ENCODE measurements at regions not wholly inside any gene's neighbourhood (a gene's known extent, or its start where the extent isn't known, plus 50 kb on each side); places are given as distances from the start of the nearest gene placed in this dataset.

DNA sequence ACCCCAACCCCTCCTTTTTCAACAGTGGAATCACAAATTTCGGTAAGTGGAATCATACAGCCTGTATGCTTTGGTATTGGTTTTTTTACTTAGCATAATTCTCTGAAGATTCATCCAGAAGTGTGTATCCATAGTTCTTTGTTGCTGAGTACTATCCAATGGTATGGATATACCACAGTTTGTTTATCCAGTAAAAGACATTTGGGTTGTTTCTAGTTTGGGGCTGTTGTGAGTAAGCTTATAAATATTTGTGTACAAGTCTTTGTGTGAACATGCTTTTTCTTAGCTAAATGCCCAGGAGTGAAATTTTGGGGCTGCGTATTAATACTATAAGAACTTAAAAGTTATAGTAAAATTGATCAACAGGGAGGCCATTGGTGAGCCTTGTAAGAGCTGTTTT is 57.5 kb upstream of the GC start:
- DNase-seq (ENCODE audit: low read depth), result peak; percentile 28
- TF ChIP-seq, protein P1, sequence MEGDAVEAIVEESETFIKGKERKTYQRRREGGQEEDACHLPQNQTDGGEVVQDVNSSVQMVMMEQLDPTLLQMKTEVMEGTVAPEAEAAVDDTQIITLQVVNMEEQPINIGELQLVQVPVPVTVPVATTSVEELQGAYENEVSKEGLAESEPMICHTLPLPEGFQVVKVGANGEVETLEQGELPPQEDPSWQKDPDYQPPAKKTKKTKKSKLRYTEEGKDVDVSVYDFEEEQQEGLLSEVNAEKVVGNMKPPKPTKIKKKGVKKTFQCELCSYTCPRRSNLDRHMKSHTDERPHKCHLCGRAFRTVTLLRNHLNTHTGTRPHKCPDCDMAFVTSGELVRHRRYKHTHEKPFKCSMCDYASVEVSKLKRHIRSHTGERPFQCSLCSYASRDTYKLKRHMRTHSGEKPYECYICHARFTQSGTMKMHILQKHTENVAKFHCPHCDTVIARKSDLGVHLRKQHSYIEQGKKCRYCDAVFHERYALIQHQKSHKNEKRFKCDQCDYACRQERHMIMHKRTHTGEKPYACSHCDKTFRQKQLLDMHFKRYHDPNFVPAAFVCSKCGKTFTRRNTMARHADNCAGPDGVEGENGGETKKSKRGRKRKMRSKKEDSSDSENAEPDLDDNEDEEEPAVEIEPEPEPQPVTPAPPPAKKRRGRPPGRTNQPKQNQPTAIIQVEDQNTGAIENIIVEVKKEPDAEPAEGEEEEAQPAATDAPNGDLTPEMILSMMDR (IDR thresholded peaks at IDR 0.05; ENCODE audit: insufficient read depth, low read depth, low read length, missing control alignments), result no peak
- no peak overlapping the region for H3K4me3 ChIP-seq (ENCODE audit: low read length)

DNA sequence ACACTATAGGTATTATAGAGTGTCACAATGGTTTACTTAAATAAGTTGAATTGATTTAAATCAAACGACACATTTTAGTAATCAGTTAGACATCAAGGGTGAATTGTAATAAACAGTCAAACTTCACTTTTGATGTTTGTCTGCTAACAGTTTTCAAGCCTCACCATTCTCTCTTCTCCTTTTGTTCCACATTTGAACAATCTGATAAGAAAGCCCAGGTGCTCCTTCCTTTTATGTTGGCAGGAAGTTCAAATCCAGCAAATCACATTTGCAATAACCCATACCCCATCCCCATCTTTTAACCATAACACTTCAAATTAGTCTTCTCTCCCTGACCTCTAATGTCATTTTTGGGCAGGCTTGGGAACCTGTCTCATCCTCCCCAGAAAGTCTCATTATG is 63.4 kb upstream of the GC start:
- DNase-seq (ENCODE audit: low read depth), result no peak
- TF ChIP-seq, protein P1 (IDR thresholded peaks at IDR 0.05; ENCODE audit: insufficient read depth, low read depth, low read length, missing control alignments), result no peak
- H3K4me3 ChIP-seq (ENCODE audit: low read length), result no peak overlapping the region

DNA sequence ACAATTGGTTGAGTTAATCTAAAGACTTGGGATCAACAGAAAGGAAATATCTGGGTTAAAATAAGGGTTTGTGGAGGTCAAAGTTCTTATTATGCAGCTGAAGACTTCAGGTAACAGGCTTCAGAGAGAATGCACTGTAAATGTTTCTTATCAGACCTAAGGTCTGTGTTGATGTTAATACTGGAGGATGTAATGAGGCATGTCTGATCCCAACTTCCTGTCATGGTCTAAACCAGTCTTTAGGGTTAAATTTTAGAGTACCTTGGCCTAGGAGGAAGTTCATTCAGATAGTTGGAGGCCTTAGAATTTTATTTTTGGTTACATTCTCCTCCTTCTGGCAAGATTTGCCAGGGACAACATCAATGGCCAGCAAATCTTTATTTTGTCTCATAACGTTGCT is 72.1 kb upstream of the GC start:
- no peak for DNase-seq (ENCODE audit: low read depth)
- no peak overlapping the region for H3K4me3 ChIP-seq (ENCODE audit: low read length)
- TF ChIP-seq, protein P1 (IDR thresholded peaks at IDR 0.05; ENCODE audit: insufficient read depth, low read depth, low read length, missing control alignments), result no peak

DNA sequence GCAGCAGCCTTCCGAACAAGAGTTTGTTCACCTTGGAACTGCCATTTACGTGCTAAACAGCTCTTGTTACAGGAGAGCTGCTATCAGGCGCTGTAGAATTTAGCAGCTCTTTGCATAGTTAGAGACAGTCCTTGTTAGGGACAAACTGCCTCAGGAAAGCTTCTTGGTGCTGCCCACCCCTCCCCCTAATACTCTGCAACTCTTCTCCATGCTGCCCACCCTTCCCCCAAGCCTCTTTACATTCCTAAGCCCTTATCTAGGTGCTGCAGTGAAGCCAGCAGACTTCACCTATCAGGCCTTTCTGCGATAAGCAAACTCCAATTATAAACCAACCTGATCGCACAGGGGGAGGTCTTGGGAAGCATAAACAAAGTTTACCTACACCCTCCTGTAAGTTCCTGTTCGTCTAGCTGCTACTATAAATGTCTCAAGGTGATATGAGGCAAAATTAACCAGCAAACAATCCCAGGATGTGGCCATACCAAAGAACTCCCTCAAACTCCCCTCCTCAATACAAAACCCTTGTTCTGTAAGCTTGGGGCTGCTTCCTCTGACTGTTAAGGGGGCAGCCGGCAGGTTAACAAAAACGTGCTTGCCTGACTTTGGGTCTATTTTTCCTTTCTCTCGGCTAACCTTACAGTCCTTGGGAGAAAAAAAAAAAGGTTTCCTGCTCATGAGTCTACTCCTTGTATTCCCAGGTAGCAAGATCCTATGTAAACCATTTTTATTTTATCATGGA is 74.0 kb upstream of the GC start:
- no peak for DNase-seq (ENCODE audit: low read depth)
- H3K4me3 ChIP-seq (ENCODE audit: low read length), result no peak overlapping the region
- TF ChIP-seq, protein P1 (IDR thresholded peaks at IDR 0.05; ENCODE audit: insufficient read depth, low read depth, low read length, missing control alignments), result no peak

DNA sequence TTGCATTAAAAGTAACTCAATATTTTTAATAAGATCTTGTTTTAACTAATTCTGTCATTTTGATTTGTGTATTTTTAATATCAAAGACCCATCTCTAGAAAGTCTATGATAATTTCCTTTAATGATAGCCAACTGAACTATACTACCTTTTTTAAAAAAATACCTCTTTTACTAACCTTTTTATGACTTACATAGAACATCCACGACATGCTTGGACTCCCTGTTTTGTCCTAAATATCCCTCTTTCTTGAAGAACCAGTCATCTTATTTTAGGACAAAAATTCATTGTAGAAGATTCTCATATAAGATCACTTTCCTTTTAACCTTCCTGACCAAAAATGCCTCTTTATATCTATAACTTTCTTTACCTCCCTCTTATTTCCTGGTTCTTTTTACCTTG is 76.8 kb upstream of the GC start:
- H3K4me3 ChIP-seq (ENCODE audit: low read length), result no peak overlapping the region
- no peak for DNase-seq (ENCODE audit: low read depth)
- TF ChIP-seq, protein P1 (IDR thresholded peaks at IDR 0.05; ENCODE audit: insufficient read depth, low read depth, low read length, missing control alignments), result no peak

DNA sequence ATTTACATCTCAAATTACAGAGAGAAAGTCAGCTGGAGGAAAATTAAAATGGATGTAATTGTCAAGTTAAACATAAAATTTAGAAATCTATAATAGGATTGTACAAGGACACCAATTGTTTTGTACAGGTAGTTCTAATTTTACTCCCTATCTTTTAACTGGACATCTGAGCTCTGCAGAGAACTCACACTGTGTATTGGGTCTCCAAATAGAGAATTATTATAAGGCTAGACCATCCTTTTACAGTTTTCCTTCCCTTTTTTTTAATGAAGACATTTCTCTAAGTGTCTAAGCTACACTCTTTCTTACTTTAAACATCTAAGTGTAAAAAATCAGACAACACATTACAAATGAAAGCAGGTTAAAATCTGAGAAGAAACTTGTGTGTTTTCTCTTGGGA is 78.4 kb upstream of the GC start:
- TF ChIP-seq, protein P1 (IDR thresholded peaks at IDR 0.05; ENCODE audit: insufficient read depth, low read depth, low read length, missing control alignments), result no peak
- no peak for DNase-seq (ENCODE audit: low read depth)
- H3K4me3 ChIP-seq (ENCODE audit: low read length), result no peak overlapping the region

DNA sequence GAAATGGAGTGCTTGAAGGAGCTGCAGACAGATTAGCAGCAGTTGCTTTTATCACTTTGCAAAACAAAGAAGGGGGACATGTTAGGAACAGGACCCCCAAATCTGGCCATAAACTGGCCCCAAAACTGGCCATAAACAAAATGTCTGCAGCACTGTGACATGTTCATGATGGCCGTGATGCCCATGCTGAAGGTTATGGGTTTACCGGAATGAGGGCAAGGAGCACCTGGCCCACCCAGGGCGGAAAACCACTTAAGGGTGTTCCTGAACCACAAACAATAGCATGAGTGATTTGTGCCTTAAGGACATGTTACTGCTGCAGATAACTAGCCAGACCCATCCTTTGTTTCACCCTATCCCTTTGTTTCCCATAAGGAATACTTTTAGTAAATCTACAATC is 79.6 kb upstream of the GC start:
- DNase-seq (ENCODE audit: low read depth), result no peak
- no peak overlapping the region for H3K4me3 ChIP-seq (ENCODE audit: low read length)
- TF ChIP-seq, protein P1 (IDR thresholded peaks at IDR 0.05; ENCODE audit: insufficient read depth, low read depth, low read length, missing control alignments), result no peak
